Left colon (tissue), 2 donors: ENCODE measurements at regions not wholly inside any gene's neighbourhood (a gene's known extent, or its start where the extent isn't known, plus 50 kb on each side); places are given as distances from the start of the nearest gene placed in this dataset.
"Not testable (repeated sequence)": the region's sequence is repeated elsewhere in the genome, so short reads cannot be mapped to it uniquely, and the experiment has no call there.

Experiments used
- ATAC-seq: fragments of 200-7000 bp; cut with Tn5 transposase; one replicate; pipeline ENCODE4 v1.9.1; 2020; ENCODE audit warnings: mild to moderate bottlenecking, moderate library complexity
- DNase-seq, 2 donors: peaks; one replicate each; pipeline ENCODE4 v3.0.0-alpha.2; 2020
- intact Hi-C, 2 donors: fragments of 100-400 bp; cut with DNase I in 1 of 2; cut with micrococcal nuclease in 1 of 2; formaldehyde crosslinking; loops; one replicate each; pipeline versions ENCODE4 v1.11.2 to v1.14.0; 2022; cut with DNase I, micrococcal nuclease
- donor health status: DM: no; HTN: no; CAD: no.
- donor health status: DM: yes; HTN: yes; CAD: no.

GRCh38 chr6:85856235-85856634 is 213.5 kb upstream of the SYNCRIP start:
- intact Hi-C loops = no loop called here
- ATAC-seq (no peak), DNase-seq (no peak)

- ATAC-seq, DNase-seq, intact Hi-C loops: not testable (repeated sequence)
Observed at GRCh38 chr6:85838351-85839119, 195.8 kb upstream of the SYNCRIP start.

GRCh38 chr6:85828973-85829372 is 186.3 kb upstream of the SYNCRIP start:
- intact Hi-C loops = no loop called here
- DNase-seq (no peak), ATAC-seq (no peak)

- DNase-seq = no peak
- intact Hi-C loops = no loop called here
- no peak for ATAC-seq
Observed at GRCh38 chr6:85826997-85827396, 184.3 kb upstream of the SYNCRIP start.

GRCh38 chr6:85824329-85824728 is 181.6 kb upstream of the SYNCRIP start:
- intact Hi-C loops = no loop called here
- ATAC-seq = no peak
- DNase-seq = no peak

- ATAC-seq (no peak), DNase-seq (no peak)
- intact Hi-C loops = no loop called here
Observed at GRCh38 chr6:85810558-85810957, 167.9 kb upstream of the SYNCRIP start.

- ATAC-seq = no peak
- intact Hi-C loops = no loop called here
Observed at GRCh38 chr6:85803721-85804120, 161.0 kb upstream of the SYNCRIP start.

GRCh38 chr6:85802162-85802561 is 159.5 kb upstream of the SYNCRIP start:
- ATAC-seq (no peak), DNase-seq (no peak)
- intact Hi-C loops = no loop called here

More at GRCh38 chr6:85803721-85804120, 161.0 kb upstream of the SYNCRIP start:
- DNase-seq = no peak

GRCh38 chr6:85798931-85799652 is 156.4 kb upstream of the SYNCRIP start:
- ATAC-seq (no peak), DNase-seq (no peak)

GRCh38 chr6:85797993-85798392 is 155.3 kb upstream of the SYNCRIP start:
- DNase-seq (peak in 1 of 2 donors; percentile 36), ATAC-seq (no peak)
- intact Hi-C loops = no loop called here

More at GRCh38 chr6:85798931-85799652, 156.4 kb upstream of the SYNCRIP start:
- intact Hi-C loops = no loop called here

- ATAC-seq (no peak), DNase-seq (no peak)
- intact Hi-C loops = no loop called here
Observed at GRCh38 chr6:85795945-85796344, 153.3 kb upstream of the SYNCRIP start.

- no peak for DNase-seq
- ATAC-seq = no peak
- intact Hi-C loops = no loop called here
Observed at GRCh38 chr6:85792254-85792653, 149.6 kb upstream of the SYNCRIP start.

GRCh38 chr6:85775883-85776282 is 133.2 kb upstream of the SYNCRIP start:
- ATAC-seq = no peak
- intact Hi-C loops = no loop called here

GRCh38 chr6:85772641-85773040 is 130.0 kb upstream of the SYNCRIP start:
- intact Hi-C loops = no loop called here
- no peak for DNase-seq
- no peak for ATAC-seq

More at GRCh38 chr6:85775883-85776282, 133.2 kb upstream of the SYNCRIP start:
- no peak for DNase-seq

- DNase-seq (no peak), ATAC-seq (no peak)
- intact Hi-C loops = no loop called here
Observed at GRCh38 chr6:85771925-85772430, 129.3 kb upstream of the SYNCRIP start.

- intact Hi-C loops = no loop called here
- no peak for ATAC-seq
- no peak for DNase-seq
Observed at GRCh38 chr6:85771455-85771854, 128.8 kb upstream of the SYNCRIP start.

- no peak for DNase-seq
- ATAC-seq = no peak
- intact Hi-C loops = no loop called here
Observed at GRCh38 chr6:85764844-85765243, 122.2 kb upstream of the SYNCRIP start.

GRCh38 chr6:85756982-85757381 is 114.3 kb upstream of the SYNCRIP start:
- ATAC-seq = no peak
- intact Hi-C loops = loop anchor here in 1 of 2 donors (10.0 kb wide), 1 partner anchor 1098 kb away; no protein-coding TSS in a partner anchor
- DNase-seq = no peak

GRCh38 chr6:85754894-85755293 is 112.2 kb upstream of the SYNCRIP start:
- intact Hi-C loops = loop anchor here in 1 of 2 donors (10.0 kb wide), 1 partner anchor 1100 kb away; no protein-coding TSS in a partner anchor
- peak; percentile 73 for ATAC-seq
- no peak for DNase-seq

GRCh38 chr6:85752602-85753001 is 109.9 kb upstream of the SYNCRIP start:
- intact Hi-C loops = loop anchor here in 1 of 2 donors (10.0 kb wide), 1 partner anchor 1102 kb away; no protein-coding TSS in a partner anchor
- ATAC-seq (no peak), DNase-seq (no peak)
